ENCODE measurements at regions not wholly inside any gene's neighbourhood (a gene's known extent, or its start where the extent isn't known, plus 50 kb on each side); places are given as distances from the start of the nearest gene placed in this dataset.
"Not testable (repeated sequence)": the region's sequence is repeated elsewhere in the genome, so short reads cannot be mapped to it uniquely, and the experiment has no call there.

DNA sequence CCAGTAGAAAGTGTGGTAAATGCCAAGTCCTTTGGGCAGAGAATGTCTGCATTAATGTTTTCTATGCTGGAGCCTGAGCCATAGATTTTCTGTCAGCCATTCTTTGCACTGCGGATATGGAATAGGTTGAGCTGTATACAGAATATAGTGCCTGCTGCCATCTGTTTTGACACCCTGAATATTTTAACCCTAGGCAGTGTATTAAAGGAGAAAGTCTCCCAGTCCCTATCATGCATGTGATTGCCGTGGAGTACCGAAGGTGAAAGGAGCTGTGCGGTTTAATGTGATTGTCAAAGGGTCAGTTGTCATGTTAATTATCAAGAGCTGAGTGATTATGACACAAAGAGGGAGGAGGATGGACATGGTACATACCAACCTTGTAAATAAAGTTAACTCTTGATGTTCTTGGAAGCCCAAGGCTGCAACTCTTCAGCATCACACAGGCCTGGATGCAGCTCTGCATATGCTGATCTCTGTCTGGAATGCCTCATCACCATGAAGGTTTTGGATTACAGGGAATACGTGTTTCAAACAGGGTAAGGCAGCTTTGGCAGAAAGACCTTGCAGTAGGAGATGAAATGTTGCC is 247.1 kb upstream of the ELAVL2 start:
- intact Hi-C loops (cut with DNase I; ENCODE audit: low total_unique reads) = no loop called here
- TF ChIP-seq POLR2A (IDR thresholded peaks at IDR 0.05) (no peak), EP300 (IDR thresholded peaks at IDR 0.05) (no peak)
- no peaks in the 10 kb centered on the region for H3K36me3 ChIP-seq
- H3K4me1 ChIP-seq = no peaks in the 10 kb centered on the region
- no peaks in the 10 kb centered on the region for H3K27me3 ChIP-seq
- no peak overlapping the region for H3K27ac ChIP-seq
- 51 to 66% (median 64%) methylated on average over 5 of the region's 5 CpGs for WGBS, 5 donors
- H3K4me3 ChIP-seq = no peak overlapping the region
- no peak for DNase-seq
- peaks cover 0 to 21% (median 0%) of the 10 kb centered on the region in 4 donors for H3K9me3 ChIP-seq

DNA sequence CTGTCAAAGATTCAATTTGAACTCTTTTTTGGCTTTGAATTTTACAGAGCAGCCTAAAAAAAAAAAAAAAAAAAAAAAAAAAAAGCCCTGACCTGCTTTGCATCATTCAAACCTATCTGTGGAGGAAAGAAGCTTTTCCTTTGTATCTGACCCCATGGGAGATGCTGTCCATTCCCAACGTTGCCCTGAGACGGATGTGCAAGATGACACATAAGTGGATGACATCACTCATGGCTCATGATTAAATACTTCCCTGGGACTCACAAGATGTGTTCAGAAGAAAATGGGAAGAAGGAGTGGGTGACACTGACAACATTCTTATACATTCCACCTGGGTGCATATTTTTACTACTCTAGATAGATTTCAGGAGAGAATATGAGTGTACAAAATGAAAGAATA is 245.7 kb upstream of the ELAVL2 start:
- no peak overlapping the region for H3K27ac ChIP-seq
- intact Hi-C loops (cut with DNase I; ENCODE audit: low total_unique reads) = no loop called here

DNA sequence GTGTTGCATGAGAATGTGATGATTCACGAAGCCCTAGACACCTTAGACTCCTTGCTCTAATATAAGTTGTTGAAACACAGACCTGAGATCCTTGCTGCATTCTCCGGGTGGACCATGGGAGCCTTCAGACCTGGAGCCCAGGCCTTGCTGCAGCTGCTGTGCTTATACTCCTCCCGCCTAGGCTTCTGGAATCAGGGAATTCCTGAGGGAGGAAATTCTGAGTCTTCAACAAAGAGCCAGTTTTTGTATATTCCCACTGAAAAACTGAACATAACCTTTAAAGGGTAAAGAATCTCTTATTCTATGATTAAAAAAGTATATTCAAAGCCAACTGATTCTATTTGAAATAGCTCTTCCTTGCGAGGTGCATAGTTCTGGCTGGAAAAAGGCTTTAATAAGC is 245.1 kb upstream of the ELAVL2 start:
- H3K36me3 ChIP-seq = no peaks in the 10 kb centered on the region
- peaks cover 0 to 18% (median 0%) of the 10 kb centered on the region in 4 donors for H3K9me3 ChIP-seq
- TF ChIP-seq, protein P1, sequence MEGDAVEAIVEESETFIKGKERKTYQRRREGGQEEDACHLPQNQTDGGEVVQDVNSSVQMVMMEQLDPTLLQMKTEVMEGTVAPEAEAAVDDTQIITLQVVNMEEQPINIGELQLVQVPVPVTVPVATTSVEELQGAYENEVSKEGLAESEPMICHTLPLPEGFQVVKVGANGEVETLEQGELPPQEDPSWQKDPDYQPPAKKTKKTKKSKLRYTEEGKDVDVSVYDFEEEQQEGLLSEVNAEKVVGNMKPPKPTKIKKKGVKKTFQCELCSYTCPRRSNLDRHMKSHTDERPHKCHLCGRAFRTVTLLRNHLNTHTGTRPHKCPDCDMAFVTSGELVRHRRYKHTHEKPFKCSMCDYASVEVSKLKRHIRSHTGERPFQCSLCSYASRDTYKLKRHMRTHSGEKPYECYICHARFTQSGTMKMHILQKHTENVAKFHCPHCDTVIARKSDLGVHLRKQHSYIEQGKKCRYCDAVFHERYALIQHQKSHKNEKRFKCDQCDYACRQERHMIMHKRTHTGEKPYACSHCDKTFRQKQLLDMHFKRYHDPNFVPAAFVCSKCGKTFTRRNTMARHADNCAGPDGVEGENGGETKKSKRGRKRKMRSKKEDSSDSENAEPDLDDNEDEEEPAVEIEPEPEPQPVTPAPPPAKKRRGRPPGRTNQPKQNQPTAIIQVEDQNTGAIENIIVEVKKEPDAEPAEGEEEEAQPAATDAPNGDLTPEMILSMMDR (IDR thresholded peaks at IDR 0.05) = no peak
- TF ChIP-seq EP300 (IDR thresholded peaks at IDR 0.05) = no peak
- TF ChIP-seq POLR2AphosphoS5 (IDR thresholded peaks at IDR 0.05) = no peak
- TF ChIP-seq POLR2A (IDR thresholded peaks at IDR 0.05) = no peak
- intact Hi-C loops (cut with DNase I; ENCODE audit: low total_unique reads) = no loop called here
- H3K4me3 ChIP-seq = no peak overlapping the region
- H3K4me1 ChIP-seq = no peaks in the 10 kb centered on the region
- H3K27ac ChIP-seq = no peak overlapping the region
- no peaks in the 10 kb centered on the region for H3K27me3 ChIP-seq
- DNase-seq = no peak
- 66 to 79% (median 77%) methylated on average over 4 of the region's 4 CpGs for WGBS, 5 donors

More for the DNA sequence above, 245.7 kb upstream of the ELAVL2 start:
- H3K4me3 ChIP-seq = no peak overlapping the region
- WGBS, 5 donors = 49 to 65% (median 51%) methylated on average over 2 of the region's 2 CpGs
- no peak for TF ChIP-seq POLR2AphosphoS5 (IDR thresholded peaks at IDR 0.05)
- TF ChIP-seq, protein P1 (IDR thresholded peaks at IDR 0.05) = no peak
- no peak for TF ChIP-seq EP300 (IDR thresholded peaks at IDR 0.05)
- TF ChIP-seq POLR2A (IDR thresholded peaks at IDR 0.05) = no peak
- no peaks in the 10 kb centered on the region for H3K36me3 ChIP-seq
- peaks cover 0 to 18% (median 0%) of the 10 kb centered on the region in 4 donors for H3K9me3 ChIP-seq
- H3K4me1 ChIP-seq = no peaks in the 10 kb centered on the region
- no peaks in the 10 kb centered on the region for H3K27me3 ChIP-seq
- no peak for DNase-seq

DNA sequence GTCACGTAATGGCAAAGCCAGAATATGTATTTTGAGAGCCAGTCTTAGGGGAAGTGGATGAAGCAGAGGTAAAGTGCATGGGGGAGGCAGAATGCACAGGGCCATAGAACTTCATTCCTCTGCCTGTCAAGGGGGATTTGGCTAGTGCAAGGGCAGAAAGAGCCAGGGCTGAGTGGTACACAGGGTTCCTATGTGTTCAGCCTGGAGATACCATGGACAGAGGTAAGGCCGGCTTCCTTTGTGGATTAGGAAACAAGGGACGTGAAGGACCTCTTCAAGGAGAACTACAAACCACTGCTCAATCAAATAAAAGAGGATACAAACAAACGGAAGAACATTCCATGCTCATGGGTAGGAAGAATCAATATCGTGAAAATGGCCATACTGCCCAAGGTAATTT is 241.1 kb upstream of the ELAVL2 start:
- DNase-seq; H3K27ac ChIP-seq; intact Hi-C loops (cut with DNase I; ENCODE audit: low total_unique reads); H3K36me3 ChIP-seq; H3K4me1 ChIP-seq; H3K27me3 ChIP-seq; H3K4me3 ChIP-seq: not testable (repeated sequence)
- WGBS, 5 donors = 53 to 78% (median 64%) methylated on average over 4 to 5 of the region's 5 CpGs
- peaks cover 0 to 11% (median 3%) of the 10 kb centered on the region in 4 donors for H3K9me3 ChIP-seq

DNA sequence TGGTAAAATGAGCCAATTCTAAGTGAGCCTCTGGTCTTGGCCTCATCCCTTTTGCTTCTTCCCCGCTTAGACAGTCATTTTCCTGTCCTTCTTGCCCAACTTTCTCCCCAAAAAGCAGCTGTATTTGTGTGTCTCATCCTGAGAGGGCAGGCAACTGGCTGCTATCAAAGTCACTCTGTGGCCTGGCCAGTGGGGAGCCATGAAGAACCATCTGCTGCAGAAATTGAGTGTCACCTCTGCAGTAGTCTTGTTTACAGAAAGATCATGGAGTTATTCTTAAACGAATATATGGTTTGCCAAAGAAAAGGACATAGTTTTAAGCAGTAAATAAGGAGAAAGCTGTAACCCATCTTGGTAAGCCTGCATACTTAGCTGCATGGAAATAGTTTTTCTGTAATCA is 233.6 kb upstream of the ELAVL2 start:
- Histone ChIP-seq H3K9me3 (peaks cover 0 to 7% (median 4%) of the 10 kb centered on the region in 4 donors), H3K4me3 (no peak overlapping the region), H3K27me3 (no peaks in the 10 kb centered on the region), H3K27ac (no peak overlapping the region), H3K4me1 (no peaks in the 10 kb centered on the region), H3K36me3 (no peaks in the 10 kb centered on the region)
- DNase-seq = no peak
- TF ChIP-seq POLR2A (IDR thresholded peaks at IDR 0.05) = no peak
- TF ChIP-seq, protein P1 (IDR thresholded peaks at IDR 0.05) = no peak
- TF ChIP-seq POLR2AphosphoS5 (IDR thresholded peaks at IDR 0.05) = no peak
- TF ChIP-seq EP300 (IDR thresholded peaks at IDR 0.05) = no peak
- intact Hi-C loops (cut with DNase I; ENCODE audit: low total_unique reads) = no loop called here
- 28 to 58% (median 52%) methylated on average over 2 of the region's 2 CpGs for WGBS, 5 donors

Data from stomach (tissue), 8 donors.